ENCODE measurements at regions not wholly inside any gene's neighbourhood (a gene's known extent, or its start where the extent isn't known, plus 50 kb on each side); places are given as distances from the start of the nearest gene placed in this dataset.

GRCh38 chr17:77774182-77774581 lies 184.3 kb upstream of the TNRC6C start:
- no peak overlapping the region for H3K4me3 Mint-ChIP-seq
- peaks cover 19% of the 10 kb centered on the region for H3K9me3 Mint-ChIP-seq
- no peak for DNase-seq
- peaks cover 3% of the 10 kb centered on the region for H3K36me3 Mint-ChIP-seq (ENCODE audit: low read depth)
- peaks cover 33% of the 10 kb centered on the region for H3K4me1 Mint-ChIP-seq
- H3K27ac Mint-ChIP-seq: no peak overlapping the region
- no peak for TF ChIP-seq CTCF (IDR thresholded peaks at IDR 0.05)
- H3K27me3 Mint-ChIP-seq (ENCODE audit: low read depth, poor library complexity): peaks cover 17% of the 10 kb centered on the region

- Mint-ChIP-seq H3K27me3 (ENCODE audit: low read depth, poor library complexity) (peaks cover 25% of the 10 kb centered on the region), H3K36me3 (ENCODE audit: low read depth) (peaks cover 3% of the 10 kb centered on the region), H3K9me3 (peaks cover 19% of the 10 kb centered on the region), H3K27ac (peak overlapping the region; percentile 64), H3K4me3 (no peak overlapping the region), H3K4me1 (peaks cover 14% of the 10 kb centered on the region)
- TF ChIP-seq CTCF (IDR thresholded peaks at IDR 0.05): no peak
- DNase-seq: no peak
These were observed 179.6 kb upstream of the TNRC6C start for GRCh38 chr17:77778636-77779489.

GRCh38 chr17:77779711-77780539 lies 178.6 kb upstream of the TNRC6C start:
- Mint-ChIP-seq H3K9me3 (peaks cover 16% of the 10 kb centered on the region), H3K36me3 (ENCODE audit: low read depth) (peaks cover 3% of the 10 kb centered on the region), H3K27me3 (ENCODE audit: low read depth, poor library complexity) (peaks cover 34% of the 10 kb centered on the region), H3K27ac (peak overlapping the region; percentile 64), H3K4me3 (no peak overlapping the region), H3K4me1 (peaks cover 14% of the 10 kb centered on the region)
- no peak for DNase-seq
- no peak for TF ChIP-seq CTCF (IDR thresholded peaks at IDR 0.05)

GRCh38 chr17:77781536-77781935 lies 177.0 kb upstream of the TNRC6C start:
- no peak overlapping the region for H3K27ac Mint-ChIP-seq
- H3K4me1 Mint-ChIP-seq: peaks cover 21% of the 10 kb centered on the region
- no peak for TF ChIP-seq CTCF (IDR thresholded peaks at IDR 0.05)
- peaks cover 51% of the 10 kb centered on the region for H3K27me3 Mint-ChIP-seq (ENCODE audit: low read depth, poor library complexity)
- DNase-seq: no peak
- no peaks in the 10 kb centered on the region for H3K36me3 Mint-ChIP-seq (ENCODE audit: low read depth)
- H3K4me3 Mint-ChIP-seq: no peak overlapping the region
- H3K9me3 Mint-ChIP-seq: peaks cover 10% of the 10 kb centered on the region

GRCh38 chr17:77782201-77782600 lies 176.3 kb upstream of the TNRC6C start:
- H3K4me1 Mint-ChIP-seq: peaks cover 28% of the 10 kb centered on the region
- H3K9me3 Mint-ChIP-seq: peaks cover 10% of the 10 kb centered on the region
- peaks cover 57% of the 10 kb centered on the region for H3K27me3 Mint-ChIP-seq (ENCODE audit: low read depth, poor library complexity)
- DNase-seq: no peak
- H3K4me3 Mint-ChIP-seq: no peak overlapping the region
- TF ChIP-seq CTCF (IDR thresholded peaks at IDR 0.05): no peak
- no peaks in the 10 kb centered on the region for H3K36me3 Mint-ChIP-seq (ENCODE audit: low read depth)
- H3K27ac Mint-ChIP-seq: no peak overlapping the region
